GM12873 (cell line): ENCODE measurements at regions not wholly inside any gene's neighbourhood (a gene's known extent, or its start where the extent isn't known, plus 50 kb on each side); places are given as distances from the start of the nearest gene placed in this dataset.

ENCODE experiments used
- CTCF ChIP-seq: IDR thresholded peaks from 2 replicates; pipeline ENCODE4 v1.5.1; 2012; ENCODE audit warnings: low read depth, mild to moderate bottlenecking, moderate library complexity, low read length, control low read depth; ENCODE audit not compliant: insufficient read depth; ENCODE audit errors: missing control alignments

- TF ChIP-seq CTCF, result no peak
Observed at GRCh38 chr5:44613936-44614335, 194.8 kb upstream of the MRPS30 start.

- no peak for TF ChIP-seq CTCF
Observed at GRCh38 chr5:44605926-44606325, 202.8 kb upstream of the MRPS30 start.

GRCh38 chr5:44603496-44604272 is 205.1 kb upstream of the MRPS30 start:
- peak; percentile 32 for TF ChIP-seq CTCF

GRCh38 chr5:44574678-44575077 is 185.5 kb upstream of the FGF10 start:
- no peak for TF ChIP-seq CTCF

- no peak for TF ChIP-seq CTCF
Observed at GRCh38 chr5:44568519-44568918, 179.3 kb upstream of the FGF10 start.

- no peak for TF ChIP-seq CTCF
Observed at GRCh38 chr5:44565902-44566301, 176.7 kb upstream of the FGF10 start.

- no peak for TF ChIP-seq CTCF
Observed at GRCh38 chr5:44565360-44565759, 176.1 kb upstream of the FGF10 start.

GRCh38 chr5:44546286-44546685 is 157.1 kb upstream of the FGF10 start:
- TF ChIP-seq CTCF, result no peak
